Spleen (tissue), 7 donors: ENCODE measurements at regions not wholly inside any gene's neighbourhood (a gene's known extent, or its start where the extent isn't known, plus 50 kb on each side); places are given as distances from the start of the nearest gene placed in this dataset.

Experiments
- POLR2A ChIP-seq, 3 donors: fragments of 450-650 bp; IDR thresholded peaks; one replicate each; pipeline ENCODE4 v1.5.1; 2017; ENCODE audit warnings: antibody characterized with exemption in 3 of 3, mild to moderate bottlenecking in 1 of 3
- POLR2AphosphoS5 ChIP-seq, 3 donors: sonication (generic); formaldehyde crosslinking; IDR thresholded peaks; one replicate each; pipeline ENCODE4 v1.5.1; 2017; ENCODE audit warnings: antibody characterized with exemption in 3 of 3
- TF ChIP-seq, protein P1 (sequence below), 11 experiments: fragments of 200-600 bp in 7 of 11; fragments of 450-650 bp in 4 of 11; sonication (generic) in 4 of 11; IDR thresholded peaks in 8 of 11; conservative IDR thresholded peaks in 3 of 11; 1 replicate in 7 of 11; 2 replicates in 4 of 11; pipeline versions ENCODE4 v1.4.0 to v1.8.0; 2016 to 2021; ENCODE audit warnings: antibody characterized with exemption in 11 of 11, inconsistent platforms in 4 of 11, mild to moderate bottlenecking in 1 of 11
- donor health status: DM: no; HTN: no; CAD: no; lungs with moderate emphysema.
- donor health status: DM: no; HTN: no; CAD: no.
- donor health status: DM: no; HTN: no; CAD: no.

- TF ChIP-seq POLR2AphosphoS5 (IDR thresholded peaks at IDR 0.05): no peak
- no peak for TF ChIP-seq POLR2A (IDR thresholded peaks at IDR 0.05)
- TF ChIP-seq, protein P1, sequence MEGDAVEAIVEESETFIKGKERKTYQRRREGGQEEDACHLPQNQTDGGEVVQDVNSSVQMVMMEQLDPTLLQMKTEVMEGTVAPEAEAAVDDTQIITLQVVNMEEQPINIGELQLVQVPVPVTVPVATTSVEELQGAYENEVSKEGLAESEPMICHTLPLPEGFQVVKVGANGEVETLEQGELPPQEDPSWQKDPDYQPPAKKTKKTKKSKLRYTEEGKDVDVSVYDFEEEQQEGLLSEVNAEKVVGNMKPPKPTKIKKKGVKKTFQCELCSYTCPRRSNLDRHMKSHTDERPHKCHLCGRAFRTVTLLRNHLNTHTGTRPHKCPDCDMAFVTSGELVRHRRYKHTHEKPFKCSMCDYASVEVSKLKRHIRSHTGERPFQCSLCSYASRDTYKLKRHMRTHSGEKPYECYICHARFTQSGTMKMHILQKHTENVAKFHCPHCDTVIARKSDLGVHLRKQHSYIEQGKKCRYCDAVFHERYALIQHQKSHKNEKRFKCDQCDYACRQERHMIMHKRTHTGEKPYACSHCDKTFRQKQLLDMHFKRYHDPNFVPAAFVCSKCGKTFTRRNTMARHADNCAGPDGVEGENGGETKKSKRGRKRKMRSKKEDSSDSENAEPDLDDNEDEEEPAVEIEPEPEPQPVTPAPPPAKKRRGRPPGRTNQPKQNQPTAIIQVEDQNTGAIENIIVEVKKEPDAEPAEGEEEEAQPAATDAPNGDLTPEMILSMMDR (IDR thresholded peaks at IDR 0.05 in 8 of 11, conservative IDR thresholded peaks at IDR 0.05 in 3 of 11): no peak
These were observed 89.6 kb upstream of the SMNDC1 start for GRCh38 chr10:110394296-110394695.
